ENCODE measurements at regions not wholly inside any gene's neighbourhood (a gene's known extent, or its start where the extent isn't known, plus 50 kb on each side); places are given as distances from the start of the nearest gene placed in this dataset.

DNA sequence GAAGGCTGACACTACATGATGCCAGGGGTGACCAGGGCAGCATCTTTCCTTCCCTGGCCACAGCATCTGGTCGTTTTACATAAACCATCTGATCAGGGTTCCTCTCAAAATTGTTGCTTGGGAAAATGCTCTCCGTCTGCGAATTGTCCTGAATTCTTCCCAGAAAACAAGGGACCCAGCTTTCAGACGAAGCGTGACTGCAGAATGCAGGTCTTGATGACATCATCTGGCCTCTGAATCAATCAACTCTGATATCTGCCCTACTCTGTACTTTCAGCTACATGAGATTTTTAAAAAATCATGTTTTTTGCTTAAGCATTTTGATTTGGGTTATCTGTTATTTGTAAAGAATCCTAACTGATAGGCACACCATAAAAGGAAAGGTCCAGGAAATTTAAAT lies 246.6 kb upstream of the IRS2 start:
- Histone ChIP-seq H3K27ac (no peak overlapping the region), H2AFZ (replicated peaks) (no peak overlapping the region), H4K20me1 (ENCODE audit: low read depth) (no peaks in the 10 kb centered on the region), H3K79me2 (ENCODE audit: low read depth) (no peaks in the 10 kb centered on the region), H3K4me3 (no peak overlapping the region), H3F3A (ENCODE audit: low read depth) (no peaks in the 10 kb centered on the region), H3K9me3 (ENCODE audit: low read depth) (no peaks in the 10 kb centered on the region), H3K4me1 (peaks cover 9% of the 10 kb centered on the region), H3K4me2 (no peak overlapping the region), H3K9ac (no peak overlapping the region), H3K36me3 (no peaks in the 10 kb centered on the region), H3K27me3 (no peaks in the 10 kb centered on the region)
- no peak for DNase-seq (ENCODE audit: low spot score)
- TF ChIP-seq EZH2 (IDR thresholded peaks at IDR 0.05) (no peak), EZH2phosphoT487 (IDR thresholded peaks at IDR 0.05) (no peak)
- TF ChIP-seq, protein P1, sequence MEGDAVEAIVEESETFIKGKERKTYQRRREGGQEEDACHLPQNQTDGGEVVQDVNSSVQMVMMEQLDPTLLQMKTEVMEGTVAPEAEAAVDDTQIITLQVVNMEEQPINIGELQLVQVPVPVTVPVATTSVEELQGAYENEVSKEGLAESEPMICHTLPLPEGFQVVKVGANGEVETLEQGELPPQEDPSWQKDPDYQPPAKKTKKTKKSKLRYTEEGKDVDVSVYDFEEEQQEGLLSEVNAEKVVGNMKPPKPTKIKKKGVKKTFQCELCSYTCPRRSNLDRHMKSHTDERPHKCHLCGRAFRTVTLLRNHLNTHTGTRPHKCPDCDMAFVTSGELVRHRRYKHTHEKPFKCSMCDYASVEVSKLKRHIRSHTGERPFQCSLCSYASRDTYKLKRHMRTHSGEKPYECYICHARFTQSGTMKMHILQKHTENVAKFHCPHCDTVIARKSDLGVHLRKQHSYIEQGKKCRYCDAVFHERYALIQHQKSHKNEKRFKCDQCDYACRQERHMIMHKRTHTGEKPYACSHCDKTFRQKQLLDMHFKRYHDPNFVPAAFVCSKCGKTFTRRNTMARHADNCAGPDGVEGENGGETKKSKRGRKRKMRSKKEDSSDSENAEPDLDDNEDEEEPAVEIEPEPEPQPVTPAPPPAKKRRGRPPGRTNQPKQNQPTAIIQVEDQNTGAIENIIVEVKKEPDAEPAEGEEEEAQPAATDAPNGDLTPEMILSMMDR (IDR thresholded peaks at IDR 0.05), result no peak
- Mint-ChIP-seq H3K9me3 (no peaks in the 10 kb centered on the region), H3K36me3 (no peaks in the 10 kb centered on the region), H3K27ac (no peak overlapping the region), H3K4me3 (no peak overlapping the region), H3K4me1 (no peaks in the 10 kb centered on the region), H3K27me3 (ENCODE audit: insufficient read depth, low read depth) (no peaks in the 10 kb centered on the region)

DNA sequence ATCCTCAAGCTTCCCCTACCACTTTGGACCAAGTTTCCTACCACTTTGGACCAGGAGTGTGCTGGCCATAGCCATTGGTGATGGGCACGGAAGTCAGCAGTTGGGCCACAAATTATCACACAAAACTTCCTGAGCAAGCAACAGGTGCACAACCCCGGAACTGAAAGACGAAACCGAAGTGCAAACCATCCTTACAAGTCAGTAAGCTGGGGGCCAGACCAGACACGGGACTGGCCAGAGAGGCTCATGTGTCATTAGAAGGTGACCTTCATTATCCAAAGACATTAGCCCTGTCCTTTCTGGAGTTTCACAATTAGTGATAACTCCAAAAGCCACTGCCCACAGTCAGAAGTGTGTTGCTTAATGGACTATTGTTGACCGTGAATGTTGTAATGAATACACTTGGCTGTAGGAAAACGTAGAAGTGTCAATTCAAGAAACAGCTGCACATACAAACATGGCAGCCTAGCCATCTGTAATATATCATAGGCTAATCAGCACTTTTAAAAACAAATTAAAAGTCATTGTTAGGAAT lies 244.1 kb upstream of the IRS2 start:
- Histone ChIP-seq H3K4me3 (no peak overlapping the region), H3K27me3 (no peaks in the 10 kb centered on the region), H3K9me3 (ENCODE audit: low read depth) (no peaks in the 10 kb centered on the region), H3K27ac (no peak overlapping the region), H4K20me1 (ENCODE audit: low read depth) (no peaks in the 10 kb centered on the region), H3K4me1 (peaks cover 8% of the 10 kb centered on the region), H3K9ac (no peak overlapping the region), H2AFZ (replicated peaks) (no peak overlapping the region), H3F3A (ENCODE audit: low read depth) (no peaks in the 10 kb centered on the region), H3K36me3 (no peaks in the 10 kb centered on the region), H3K4me2 (no peak overlapping the region), H3K79me2 (ENCODE audit: low read depth) (no peaks in the 10 kb centered on the region)
- TF ChIP-seq EZH2 (IDR thresholded peaks at IDR 0.05) (no peak), EZH2phosphoT487 (IDR thresholded peaks at IDR 0.05) (no peak)
- TF ChIP-seq, protein P1 (IDR thresholded peaks at IDR 0.05), result no peak
- no peak for DNase-seq (ENCODE audit: low spot score)
- Mint-ChIP-seq H3K36me3 (no peaks in the 10 kb centered on the region), H3K4me3 (no peak overlapping the region), H3K9me3 (no peaks in the 10 kb centered on the region), H3K27ac (no peak overlapping the region), H3K4me1 (no peaks in the 10 kb centered on the region), H3K27me3 (ENCODE audit: insufficient read depth, low read depth) (no peaks in the 10 kb centered on the region)

DNA sequence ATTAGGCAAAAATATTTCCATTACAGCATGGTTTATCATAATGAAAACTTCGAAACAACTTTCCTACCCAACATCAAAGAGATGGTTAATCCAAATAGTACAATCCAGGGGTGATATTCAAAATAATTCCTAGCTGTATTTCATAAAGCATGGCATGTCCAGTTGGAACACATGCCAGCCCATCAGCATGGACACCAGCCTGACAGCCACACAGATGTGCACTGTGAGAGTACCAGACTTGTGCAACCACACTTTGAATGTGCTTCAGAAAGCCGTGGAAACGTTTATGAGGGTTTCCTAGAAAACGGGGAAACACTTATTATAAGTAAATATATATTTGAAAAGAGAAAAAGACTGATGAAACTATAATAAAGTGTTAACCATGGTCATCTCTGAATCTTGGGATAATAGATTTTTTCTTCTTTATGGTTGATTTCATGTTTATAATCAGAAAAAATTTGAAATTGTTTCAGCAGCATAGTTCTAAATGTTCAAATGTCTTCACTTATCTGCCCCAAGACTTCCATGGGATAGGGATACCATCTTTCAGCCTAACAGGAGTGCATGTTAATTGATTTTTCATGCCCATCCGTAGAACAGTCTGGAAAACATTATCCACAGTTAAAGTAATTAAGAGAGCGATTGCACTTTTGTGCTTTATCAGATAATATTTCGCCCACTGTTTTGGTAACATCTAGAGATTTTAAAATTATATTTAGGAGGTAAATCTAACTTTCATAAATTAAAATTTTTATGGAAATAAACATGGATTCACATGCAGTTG lies 242.6 kb upstream of the IRS2 start:
- Mint-ChIP-seq H3K4me1 (peaks cover 3% of the 10 kb centered on the region), H3K27ac (no peak overlapping the region), H3K9me3 (no peaks in the 10 kb centered on the region), H3K27me3 (ENCODE audit: insufficient read depth, low read depth) (peaks cover 2% of the 10 kb centered on the region), H3K36me3 (no peaks in the 10 kb centered on the region), H3K4me3 (no peak overlapping the region)
- H3F3A ChIP-seq (ENCODE audit: low read depth), result no peaks in the 10 kb centered on the region
- no peak overlapping the region for H3K4me3 ChIP-seq
- H3K27me3 ChIP-seq, result no peaks in the 10 kb centered on the region
- H3K79me2 ChIP-seq (ENCODE audit: low read depth), result no peaks in the 10 kb centered on the region
- no peaks in the 10 kb centered on the region for H3K36me3 ChIP-seq
- H3K9ac ChIP-seq, result no peak overlapping the region
- no peaks in the 10 kb centered on the region for H4K20me1 ChIP-seq (ENCODE audit: low read depth)
- no peak overlapping the region for H3K4me2 ChIP-seq
- H2AFZ ChIP-seq (replicated peaks), result no peak overlapping the region
- no peak overlapping the region for H3K27ac ChIP-seq
- no peaks in the 10 kb centered on the region for H3K9me3 ChIP-seq (ENCODE audit: low read depth)
- TF ChIP-seq EZH2 (IDR thresholded peaks at IDR 0.05), result no peak
- TF ChIP-seq, protein P1 (IDR thresholded peaks at IDR 0.05), result no peak
- TF ChIP-seq EZH2phosphoT487 (IDR thresholded peaks at IDR 0.05), result no peak
- H3K4me1 ChIP-seq, result peaks cover 8% of the 10 kb centered on the region
- no peak for DNase-seq (ENCODE audit: low spot score)

All from neural progenitor cell (in vitro differentiated cells).